NCI-H1417 treated with DMSO at 0.1 percent for 48 hours (cell line): ENCODE measurements at regions not wholly inside any gene's neighbourhood (a gene's known extent, or its start where the extent isn't known, plus 50 kb on each side); places are given as distances from the start of the nearest gene placed in this dataset.
"Not testable (repeated sequence)": the region's sequence is repeated elsewhere in the genome, so short reads cannot be mapped to it uniquely, and the experiment has no call there.

Experiments used
- DNase-seq: peaks from one replicate; lab custom pipeline; 2025; lab: John Stamatoyannopoulos, UW

DNA sequence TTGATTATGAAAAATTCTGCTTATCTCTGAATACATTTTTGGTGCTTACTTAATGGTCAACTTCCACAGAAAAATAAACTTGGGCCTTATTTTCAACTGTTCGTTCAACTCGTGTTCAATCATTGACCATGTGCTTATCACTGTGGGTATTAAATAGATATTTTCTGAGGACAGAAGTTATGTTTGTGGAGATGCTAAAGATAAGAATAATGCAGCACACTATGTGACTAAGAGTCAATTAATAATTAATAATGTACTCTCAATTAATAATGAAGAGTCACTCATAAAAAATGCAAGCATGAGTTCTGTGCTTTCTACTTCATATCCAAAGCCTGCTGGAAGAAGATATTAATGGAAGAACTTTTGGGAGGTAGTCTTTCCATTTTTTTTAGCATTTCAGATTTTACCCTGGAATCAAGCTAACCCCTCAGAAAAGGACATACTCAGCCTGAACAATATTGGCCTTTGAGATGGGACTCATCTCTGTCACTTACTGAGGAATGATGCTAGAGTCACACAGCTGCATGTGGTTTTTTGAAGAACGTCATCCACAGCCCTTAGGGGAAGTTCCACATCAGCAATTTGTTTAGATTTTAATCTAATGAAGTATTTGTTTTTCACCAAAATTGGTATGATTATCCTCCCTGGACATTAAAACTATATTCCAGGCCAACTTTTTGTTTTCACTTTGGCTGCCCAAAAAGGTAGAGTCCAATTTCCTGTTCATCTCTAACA lies 191.9 kb upstream of the CRIM1 start:
- no peak for DNase-seq

DNA sequence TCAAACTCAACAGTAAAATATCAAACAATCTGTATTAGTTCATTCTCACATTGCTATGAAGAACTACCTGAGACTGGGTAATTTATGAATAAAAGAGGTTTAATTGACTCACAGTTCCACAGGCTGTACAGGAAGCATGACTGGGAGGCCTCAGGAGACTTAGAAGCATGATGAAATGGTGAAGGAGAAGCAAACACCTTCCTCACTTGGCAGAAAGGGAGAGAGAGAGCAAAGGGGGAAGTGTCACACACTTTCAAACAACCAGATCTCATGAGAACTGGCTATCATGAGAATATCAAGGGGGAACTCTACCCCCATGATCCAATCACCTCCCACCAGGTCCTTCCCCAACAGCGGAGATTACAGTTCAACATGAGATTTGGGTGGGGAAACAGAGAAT lies 198.5 kb upstream of the CRIM1 start:
- not testable (repeated sequence) for DNase-seq

DNA sequence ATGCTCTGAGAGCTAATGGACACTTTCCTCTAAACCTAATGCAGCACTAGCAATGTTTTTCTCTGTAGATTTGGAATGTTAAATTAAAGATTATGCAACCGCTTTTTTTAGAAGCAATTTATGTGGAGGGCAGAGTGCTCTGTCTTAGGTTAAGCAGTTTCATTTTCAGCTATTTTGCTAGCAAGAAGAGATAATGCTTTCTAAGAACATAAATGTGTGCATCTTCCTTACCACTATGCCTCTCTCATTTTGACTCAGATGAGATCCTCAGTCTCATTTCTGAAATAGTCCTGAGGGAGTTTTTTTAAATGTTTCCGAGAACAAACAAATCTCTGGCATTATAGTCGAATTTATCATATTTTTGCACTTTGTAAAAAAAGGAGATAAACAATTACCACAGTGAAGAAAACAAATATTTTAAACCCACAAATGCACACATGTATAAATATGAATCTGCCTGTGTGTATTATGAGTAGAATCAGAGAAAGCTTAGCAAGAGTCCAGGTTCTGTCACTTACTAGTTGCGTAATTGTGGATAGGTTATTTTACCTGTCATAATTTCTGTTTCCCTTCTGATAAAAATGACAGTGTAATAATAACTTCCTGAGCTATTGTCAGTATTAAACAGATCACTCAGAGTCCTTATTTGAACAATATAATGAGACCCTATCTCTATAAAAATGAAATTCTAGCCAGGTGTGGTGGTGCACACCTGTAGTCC lies 207.7 kb upstream of the CRIM1 start:
- no peak for DNase-seq

DNA sequence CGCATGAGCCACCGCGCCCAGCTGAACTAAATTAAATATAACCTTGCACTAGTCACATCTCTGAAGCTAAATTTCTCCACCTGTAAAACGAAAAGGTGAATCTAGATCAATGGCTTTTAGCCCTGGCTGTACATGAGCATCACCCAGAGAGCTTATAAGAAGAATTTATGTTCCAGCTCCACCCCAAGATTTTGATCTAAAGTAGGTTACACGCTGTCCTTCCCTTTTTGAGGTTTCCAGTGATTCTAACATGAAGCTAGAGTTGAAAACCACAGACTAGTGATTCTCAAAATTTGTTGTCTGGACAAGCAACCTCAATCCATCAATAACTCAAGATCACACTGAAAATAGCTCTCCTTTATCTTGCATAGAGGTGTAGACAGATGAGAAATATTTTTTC lies 208.8 kb upstream of the CRIM1 start:
- DNase-seq, result no peak

GRCh38 chr2:36140391-36140790 lies 215.2 kb upstream of the CRIM1 start:
- no peak for DNase-seq

DNA sequence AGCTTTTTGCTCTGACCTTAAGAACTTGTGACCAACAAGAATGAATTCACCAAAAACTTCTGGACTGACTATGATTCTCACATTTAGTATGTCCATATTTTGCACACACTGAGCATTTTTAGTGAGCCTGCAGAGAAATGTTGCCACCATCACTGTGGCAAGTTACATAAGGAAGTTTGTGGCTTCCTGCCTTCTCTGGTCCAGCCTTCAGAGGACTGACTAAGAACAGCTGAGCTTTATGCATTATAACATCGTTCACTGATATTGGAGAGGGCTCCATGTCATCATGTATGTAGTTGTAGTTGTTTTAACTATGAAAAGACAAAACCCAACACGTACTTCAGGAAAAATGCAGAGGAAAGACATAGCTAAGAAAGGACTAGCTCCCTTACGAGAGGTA lies 218.0 kb upstream of the CRIM1 start:
- DNase-seq, result no peak

GRCh38 chr2:36134281-36134680 lies 221.3 kb upstream of the CRIM1 start:
- DNase-seq, result no peak

DNA sequence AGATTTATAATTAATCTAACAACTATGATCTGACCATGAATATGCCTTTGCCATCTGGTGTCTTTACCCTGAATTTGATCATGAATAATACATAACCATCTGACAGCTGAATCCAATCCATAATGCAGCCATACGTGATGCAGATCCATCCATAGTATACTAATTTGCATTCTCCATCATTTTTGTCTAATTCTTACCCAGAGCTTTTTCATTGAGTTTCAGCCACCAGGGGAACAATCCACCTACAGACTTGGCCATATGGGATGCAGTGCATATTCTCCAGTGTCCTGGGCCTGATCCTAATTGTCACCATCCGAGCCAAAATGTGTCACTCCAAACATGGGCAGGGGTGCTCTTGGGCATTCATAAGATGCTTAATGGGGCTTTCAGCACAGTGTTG lies 227.2 kb upstream of the CRIM1 start:
- no peak for DNase-seq

DNA sequence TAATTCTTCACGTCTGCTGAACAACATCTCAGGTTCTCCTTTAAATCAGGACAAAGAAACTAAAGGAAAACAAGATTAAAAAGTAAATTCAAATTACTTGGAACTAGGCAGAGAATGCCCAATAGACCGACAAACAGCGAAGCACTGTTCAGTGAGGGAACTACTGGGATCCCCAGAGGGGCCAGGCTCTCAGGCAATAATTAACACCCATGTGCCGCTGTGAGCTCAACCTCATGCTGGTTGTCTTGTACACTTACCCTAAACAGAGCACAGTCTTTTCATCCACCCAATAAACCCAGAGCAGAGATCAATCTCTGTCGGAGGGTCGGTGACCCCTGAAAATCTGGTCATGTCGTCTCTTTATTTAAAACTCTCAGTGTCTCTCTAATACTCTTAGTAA lies 229.9 kb upstream of the CRIM1 start:
- no peak for DNase-seq

- no peak for DNase-seq
Measured at GRCh38 chr2:36123995-36124394, 231.6 kb upstream of the CRIM1 start.

GRCh38 chr2:36097022-36097421 lies 258.6 kb upstream of the CRIM1 start:
- no peak for DNase-seq

DNA sequence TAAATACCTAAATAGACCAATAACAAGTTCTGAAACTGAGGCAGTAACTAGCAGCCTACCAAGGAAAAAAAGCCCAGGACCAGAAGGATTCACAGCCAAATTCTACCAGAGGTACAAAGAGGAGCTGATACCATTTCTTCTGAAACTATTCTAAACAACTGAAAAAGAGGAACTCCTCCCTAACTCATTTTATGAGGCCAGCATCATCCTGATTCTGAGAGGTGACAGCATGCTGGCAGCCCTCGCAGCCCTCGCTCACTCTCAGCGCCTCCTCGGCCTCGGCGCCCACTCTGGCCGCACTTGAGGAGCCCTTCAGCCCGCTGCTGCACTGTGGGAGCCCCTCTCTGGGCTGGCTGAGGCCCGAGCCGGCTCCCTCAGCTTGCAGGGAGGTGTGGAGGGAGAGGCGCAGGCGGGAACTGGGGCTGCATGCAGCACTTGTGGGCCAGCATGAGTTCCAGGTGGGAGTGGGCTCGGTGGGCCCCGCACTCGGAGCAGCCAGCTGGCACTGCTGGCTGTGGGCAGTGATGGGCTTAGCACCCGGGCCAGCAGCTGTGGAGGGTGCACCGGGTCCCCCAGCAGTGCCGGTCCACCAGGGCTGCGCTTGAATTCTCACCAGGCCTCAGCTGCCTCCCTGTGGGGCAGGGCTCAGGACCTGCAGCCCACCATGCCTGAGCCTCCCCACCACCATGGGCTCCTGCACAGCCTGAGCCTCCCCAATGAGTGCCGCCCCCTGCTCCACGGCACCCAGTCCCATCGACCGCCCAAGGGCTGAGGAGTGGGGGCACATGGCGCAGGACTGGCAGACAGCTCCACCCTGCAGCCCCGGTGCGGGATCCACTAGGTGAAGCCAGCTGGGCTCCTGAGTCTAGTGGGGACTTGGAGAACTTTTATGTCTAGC lies 263.5 kb upstream of the CRIM1 start:
- DNase-seq, result not testable (repeated sequence)

GRCh38 chr2:36088716-36089328 lies 266.8 kb upstream of the CRIM1 start:
- no peak for DNase-seq

DNA sequence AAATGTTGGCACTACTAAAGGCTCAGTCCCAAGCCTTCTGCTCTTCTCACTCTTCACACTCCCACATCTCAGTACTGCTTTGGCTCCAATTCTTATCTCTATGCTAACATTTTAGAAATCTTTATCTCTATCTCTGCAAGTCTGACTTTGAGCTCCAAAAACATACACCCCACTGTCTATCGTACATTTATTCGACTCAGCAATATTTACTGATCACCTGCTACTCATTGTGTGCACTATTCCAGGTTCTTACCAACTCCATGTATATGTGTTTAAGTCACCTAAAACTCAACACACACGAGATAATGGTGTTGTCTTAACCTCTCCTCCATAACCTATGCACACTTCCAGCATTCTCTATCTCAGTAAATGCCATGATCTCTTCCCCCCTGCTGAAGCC lies 268.2 kb upstream of the CRIM1 start:
- DNase-seq, result no peak

GRCh38 chr2:36079793-36080192 lies 275.8 kb upstream of the CRIM1 start:
- no peak for DNase-seq

DNA sequence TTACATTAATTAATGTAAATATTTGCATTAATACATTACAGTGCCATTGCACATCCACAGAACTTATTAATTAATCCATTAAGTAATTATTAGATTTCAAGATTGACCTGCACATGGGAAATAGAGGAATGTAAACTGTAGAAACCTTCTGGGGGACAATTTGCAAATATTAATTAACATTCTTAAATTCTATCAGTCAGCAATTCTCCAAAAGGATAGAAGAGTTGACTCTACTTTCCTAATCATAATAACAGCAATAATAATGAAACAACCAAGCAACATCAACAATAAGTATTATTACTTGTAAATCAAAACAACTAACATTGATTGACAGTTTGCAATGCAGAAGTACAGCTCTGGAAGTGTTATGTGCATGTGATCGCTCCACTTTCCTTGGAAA lies 281.6 kb upstream of the CRIM1 start:
- no peak for DNase-seq

DNA sequence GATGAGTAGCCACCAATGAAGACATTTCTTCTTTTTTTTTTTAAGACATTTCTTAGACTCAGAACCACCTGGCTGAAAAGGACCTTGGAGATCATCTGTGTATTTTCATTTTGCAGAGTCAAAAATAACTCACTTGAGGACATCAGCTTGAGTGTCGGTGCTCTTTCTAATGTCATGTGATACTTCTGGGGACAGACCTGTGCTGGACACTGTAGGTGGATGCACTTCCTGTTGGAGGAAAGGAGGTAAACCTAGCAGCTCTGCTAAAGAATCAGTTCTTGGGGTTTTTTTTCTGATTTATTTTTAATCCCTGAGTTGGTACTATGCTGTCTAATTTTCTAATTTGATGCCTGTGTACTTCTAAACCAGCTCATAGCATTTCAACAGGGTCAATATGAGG lies 283.9 kb upstream of the CRIM1 start:
- DNase-seq, result no peak

DNA sequence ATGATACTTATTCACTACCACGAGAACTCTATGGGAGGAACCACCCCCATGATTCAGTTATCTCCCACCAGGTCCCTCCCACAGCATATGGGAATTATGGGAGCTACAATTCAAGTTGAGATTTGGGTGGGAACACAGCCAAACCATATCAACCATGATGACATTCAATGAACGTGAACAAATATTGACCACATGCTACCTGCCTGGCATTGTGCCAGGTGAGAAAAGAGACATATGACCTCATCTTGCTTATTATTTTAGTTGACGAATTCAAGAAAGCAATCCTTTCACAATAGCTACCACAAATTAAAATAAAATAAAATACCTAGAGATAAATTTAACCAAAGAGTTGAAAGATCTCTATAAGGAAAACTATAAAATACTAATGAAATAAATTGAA lies 286.5 kb upstream of the CRIM1 start:
- DNase-seq, result no peak

DNA sequence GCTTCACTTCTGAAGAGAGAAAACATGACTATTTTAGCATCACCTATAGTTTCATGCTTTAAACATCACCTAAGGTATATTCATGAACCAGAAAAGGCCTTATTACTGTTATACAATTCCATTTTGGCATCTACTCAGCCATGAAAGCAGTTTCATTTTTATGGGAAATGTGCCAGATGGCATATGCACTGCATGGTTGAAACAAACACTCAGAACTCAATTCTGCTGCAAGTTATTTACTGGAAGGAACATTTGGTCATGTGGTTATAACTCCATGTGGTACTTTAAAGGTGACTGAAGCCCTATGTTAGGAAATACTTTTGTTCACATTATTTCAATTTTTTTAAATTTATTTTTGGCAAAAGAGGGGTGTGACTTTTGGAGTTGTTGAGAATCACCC lies 287.5 kb upstream of the CRIM1 start:
- no peak for DNase-seq

GRCh38 chr2:36060133-36060532 lies 295.4 kb upstream of the CRIM1 start:
- no peak for DNase-seq

GRCh38 chr2:36059691-36060090 lies 295.9 kb upstream of the CRIM1 start:
- DNase-seq, result no peak

- DNase-seq, result no peak
Measured at GRCh38 chr2:36058953-36059352, 296.6 kb upstream of the CRIM1 start.
